ENCODE measurements at regions not wholly inside any gene's neighbourhood (a gene's known extent, or its start where the extent isn't known, plus 50 kb on each side); places are given as distances from the start of the nearest gene placed in this dataset.

DNA sequence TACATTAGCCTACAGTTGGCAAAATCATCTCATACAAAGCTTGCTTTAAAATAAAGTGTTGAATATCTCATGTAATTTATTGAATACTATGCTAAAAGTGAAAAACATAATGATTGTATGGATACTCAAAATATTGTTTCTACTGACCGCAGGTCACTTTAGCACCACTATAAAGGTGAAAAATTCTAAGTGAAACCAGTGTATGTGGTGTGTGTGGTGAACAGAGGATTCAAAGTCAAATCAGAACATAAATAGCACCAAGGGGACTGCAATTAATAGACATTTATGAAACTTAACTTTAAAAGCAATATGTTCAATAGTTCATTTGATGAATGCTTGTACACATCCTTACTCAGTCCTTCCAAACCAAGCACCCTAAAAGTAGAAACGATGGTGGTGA lies 145.8 kb downstream of the AKAIN1 start:
- no peak for TF ChIP-seq EP300 (IDR thresholded peaks at IDR 0.05; ENCODE audit: borderline replicate concordance)
- no peak for TF ChIP-seq ZBTB7A (IDR thresholded peaks at IDR 0.05; ENCODE audit: low read depth)
- TF ChIP-seq, protein P1, sequence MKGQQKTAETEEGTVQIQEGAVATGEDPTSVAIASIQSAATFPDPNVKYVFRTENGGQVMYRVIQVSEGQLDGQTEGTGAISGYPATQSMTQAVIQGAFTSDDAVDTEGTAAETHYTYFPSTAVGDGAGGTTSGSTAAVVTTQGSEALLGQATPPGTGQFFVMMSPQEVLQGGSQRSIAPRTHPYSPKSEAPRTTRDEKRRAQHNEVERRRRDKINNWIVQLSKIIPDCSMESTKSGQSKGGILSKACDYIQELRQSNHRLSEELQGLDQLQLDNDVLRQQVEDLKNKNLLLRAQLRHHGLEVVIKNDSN (IDR thresholded peaks at IDR 0.05), result no peak
- TF ChIP-seq, protein P2, sequence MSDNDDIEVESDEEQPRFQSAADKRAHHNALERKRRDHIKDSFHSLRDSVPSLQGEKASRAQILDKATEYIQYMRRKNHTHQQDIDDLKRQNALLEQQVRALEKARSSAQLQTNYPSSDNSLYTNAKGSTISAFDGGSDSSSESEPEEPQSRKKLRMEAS (IDR thresholded peaks at IDR 0.05), result no peak
- no peak for TF ChIP-seq CEBPB (IDR thresholded peaks at IDR 0.05)
- no peak for TF ChIP-seq TCF12 (IDR thresholded peaks at IDR 0.05; ENCODE audit: low read depth)
- TF ChIP-seq CREB1 (IDR thresholded peaks at IDR 0.05; ENCODE audit: low read depth), result no peak
- no peak for TF ChIP-seq FOXM1 (IDR thresholded peaks at IDR 0.05; ENCODE audit: borderline replicate concordance, low read depth)
- no peak for TF ChIP-seq NFIC (IDR thresholded peaks at IDR 0.05)
- no peak for TF ChIP-seq RAD21 (IDR thresholded peaks at IDR 0.05; ENCODE audit: low read depth)
- no peak for TF ChIP-seq TEAD4 (IDR thresholded peaks at IDR 0.05)
- TF ChIP-seq, protein P3, sequence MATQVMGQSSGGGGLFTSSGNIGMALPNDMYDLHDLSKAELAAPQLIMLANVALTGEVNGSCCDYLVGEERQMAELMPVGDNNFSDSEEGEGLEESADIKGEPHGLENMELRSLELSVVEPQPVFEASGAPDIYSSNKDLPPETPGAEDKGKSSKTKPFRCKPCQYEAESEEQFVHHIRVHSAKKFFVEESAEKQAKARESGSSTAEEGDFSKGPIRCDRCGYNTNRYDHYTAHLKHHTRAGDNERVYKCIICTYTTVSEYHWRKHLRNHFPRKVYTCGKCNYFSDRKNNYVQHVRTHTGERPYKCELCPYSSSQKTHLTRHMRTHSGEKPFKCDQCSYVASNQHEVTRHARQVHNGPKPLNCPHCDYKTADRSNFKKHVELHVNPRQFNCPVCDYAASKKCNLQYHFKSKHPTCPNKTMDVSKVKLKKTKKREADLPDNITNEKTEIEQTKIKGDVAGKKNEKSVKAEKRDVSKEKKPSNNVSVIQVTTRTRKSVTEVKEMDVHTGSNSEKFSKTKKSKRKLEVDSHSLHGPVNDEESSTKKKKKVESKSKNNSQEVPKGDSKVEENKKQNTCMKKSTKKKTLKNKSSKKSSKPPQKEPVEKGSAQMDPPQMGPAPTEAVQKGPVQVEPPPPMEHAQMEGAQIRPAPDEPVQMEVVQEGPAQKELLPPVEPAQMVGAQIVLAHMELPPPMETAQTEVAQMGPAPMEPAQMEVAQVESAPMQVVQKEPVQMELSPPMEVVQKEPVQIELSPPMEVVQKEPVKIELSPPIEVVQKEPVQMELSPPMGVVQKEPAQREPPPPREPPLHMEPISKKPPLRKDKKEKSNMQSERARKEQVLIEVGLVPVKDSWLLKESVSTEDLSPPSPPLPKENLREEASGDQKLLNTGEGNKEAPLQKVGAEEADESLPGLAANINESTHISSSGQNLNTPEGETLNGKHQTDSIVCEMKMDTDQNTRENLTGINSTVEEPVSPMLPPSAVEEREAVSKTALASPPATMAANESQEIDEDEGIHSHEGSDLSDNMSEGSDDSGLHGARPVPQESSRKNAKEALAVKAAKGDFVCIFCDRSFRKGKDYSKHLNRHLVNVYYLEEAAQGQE (IDR thresholded peaks at IDR 0.05; ENCODE audit: low read depth), result no peak
- TF ChIP-seq TAF1 (IDR thresholded peaks at IDR 0.05; ENCODE audit: low read depth), result no peak
- no peak for TF ChIP-seq YY1 (IDR thresholded peaks at IDR 0.05; ENCODE audit: low read depth)
